ENCODE measurements at regions not wholly inside any gene's neighbourhood (a gene's known extent, or its start where the extent isn't known, plus 50 kb on each side); places are given as distances from the start of the nearest gene placed in this dataset.

DNA sequence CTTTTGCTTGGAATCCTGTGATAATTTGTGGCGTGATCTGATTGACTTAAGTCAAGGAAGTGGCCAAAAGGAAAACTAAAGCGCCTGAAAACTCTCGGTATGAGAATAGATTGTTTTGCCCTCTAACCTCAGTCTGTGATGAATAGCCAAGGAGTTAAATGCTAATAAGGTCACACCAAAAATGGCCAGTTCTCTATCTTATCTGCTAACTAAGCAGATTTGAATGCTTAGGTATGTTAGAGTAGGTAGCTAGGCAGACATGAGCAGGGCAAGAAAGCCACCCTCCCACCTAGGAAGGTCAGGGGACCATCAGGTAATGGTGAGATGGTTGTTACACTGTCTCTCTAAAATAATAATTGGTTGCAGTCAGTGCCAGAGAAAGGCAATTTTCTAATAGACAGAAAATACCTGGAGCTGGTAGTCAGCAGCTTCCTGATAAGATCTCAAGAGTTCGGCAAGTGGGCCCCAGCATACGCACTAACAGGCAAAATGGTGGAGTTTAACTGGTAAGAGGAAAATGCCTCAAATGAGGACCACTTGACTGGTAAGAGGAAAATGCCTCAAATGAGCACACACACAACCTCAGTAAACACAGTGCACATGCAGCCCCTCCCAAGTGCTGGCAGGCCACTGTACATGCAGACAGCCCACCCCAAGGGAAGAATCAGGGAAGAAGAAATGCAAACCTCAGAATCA, 468.4 kb downstream of the MBD2 start:
- TF ChIP-seq CTCF (IDR thresholded peaks at IDR 0.05) (no peak), POLR2A (IDR thresholded peaks at IDR 0.05) (no peak), POLR2AphosphoS5 (IDR thresholded peaks at IDR 0.05) (no peak)
